ENCODE measurements at regions not wholly inside any gene's neighbourhood (a gene's known extent, or its start where the extent isn't known, plus 50 kb on each side); places are given as distances from the start of the nearest gene placed in this dataset.

DNA sequence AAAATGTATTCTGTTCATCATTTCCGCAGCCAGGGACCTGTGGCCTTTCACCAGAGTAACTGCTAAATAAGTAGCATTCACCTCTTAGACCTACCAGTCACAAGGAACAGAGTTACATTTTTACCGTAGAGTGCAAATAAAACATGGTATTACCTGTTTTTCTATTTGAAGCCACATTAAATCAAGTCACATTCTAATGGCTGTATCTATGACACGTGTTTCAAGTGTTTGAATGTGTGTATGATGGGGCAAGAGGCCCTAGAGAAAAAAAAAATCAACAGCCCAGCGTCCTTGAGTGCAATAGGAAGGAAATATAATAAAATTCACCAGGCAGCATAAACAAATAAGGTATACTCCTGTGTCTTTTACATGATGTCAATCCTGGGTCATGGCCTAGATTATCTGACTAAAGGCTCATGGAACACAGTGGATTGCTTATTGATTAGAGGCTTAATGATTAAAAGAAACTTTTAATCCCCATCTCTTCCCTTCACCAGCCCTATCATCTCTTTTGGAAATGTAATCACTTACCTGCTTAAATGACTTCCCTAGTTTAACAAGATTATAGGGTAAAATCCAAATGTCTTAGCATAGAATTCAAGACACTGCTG is 168.7 kb upstream of the CDH5 start:
- Histone ChIP-seq H3K9me3 (no peaks in the 10 kb centered on the region), H3K27ac (no peak overlapping the region), H3K36me3 (no peaks in the 10 kb centered on the region), H3K27me3 (no peaks in the 10 kb centered on the region), H3K4me1 (no peaks in the 10 kb centered on the region), H3K4me3 (no peak overlapping the region)
- no peak for DNase-seq
- TF ChIP-seq POLR2A (IDR thresholded peaks at IDR 0.05): no peak
- TF ChIP-seq, protein P1, sequence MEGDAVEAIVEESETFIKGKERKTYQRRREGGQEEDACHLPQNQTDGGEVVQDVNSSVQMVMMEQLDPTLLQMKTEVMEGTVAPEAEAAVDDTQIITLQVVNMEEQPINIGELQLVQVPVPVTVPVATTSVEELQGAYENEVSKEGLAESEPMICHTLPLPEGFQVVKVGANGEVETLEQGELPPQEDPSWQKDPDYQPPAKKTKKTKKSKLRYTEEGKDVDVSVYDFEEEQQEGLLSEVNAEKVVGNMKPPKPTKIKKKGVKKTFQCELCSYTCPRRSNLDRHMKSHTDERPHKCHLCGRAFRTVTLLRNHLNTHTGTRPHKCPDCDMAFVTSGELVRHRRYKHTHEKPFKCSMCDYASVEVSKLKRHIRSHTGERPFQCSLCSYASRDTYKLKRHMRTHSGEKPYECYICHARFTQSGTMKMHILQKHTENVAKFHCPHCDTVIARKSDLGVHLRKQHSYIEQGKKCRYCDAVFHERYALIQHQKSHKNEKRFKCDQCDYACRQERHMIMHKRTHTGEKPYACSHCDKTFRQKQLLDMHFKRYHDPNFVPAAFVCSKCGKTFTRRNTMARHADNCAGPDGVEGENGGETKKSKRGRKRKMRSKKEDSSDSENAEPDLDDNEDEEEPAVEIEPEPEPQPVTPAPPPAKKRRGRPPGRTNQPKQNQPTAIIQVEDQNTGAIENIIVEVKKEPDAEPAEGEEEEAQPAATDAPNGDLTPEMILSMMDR (IDR thresholded peaks at IDR 0.05): no peak

DNA sequence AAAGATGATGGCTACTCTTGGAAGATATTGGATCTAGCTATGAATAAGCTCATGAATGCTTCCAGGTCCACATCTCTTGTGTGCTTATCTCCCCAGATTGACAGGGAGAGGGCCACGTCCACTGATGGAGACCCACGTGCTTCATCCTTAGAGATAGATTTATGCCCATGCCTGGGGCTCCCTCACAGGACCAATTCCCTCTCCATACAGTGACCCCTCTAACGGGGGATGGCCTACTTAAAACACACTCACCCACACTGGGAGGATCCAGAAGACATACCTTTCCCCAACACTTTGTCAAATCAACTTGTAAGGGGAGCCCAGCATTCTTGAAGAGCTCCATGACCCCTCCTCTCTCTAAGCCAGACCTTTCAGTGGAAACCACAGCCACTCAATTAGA is 169.7 kb upstream of the CDH5 start:
- H3K27me3 ChIP-seq: no peaks in the 10 kb centered on the region
- no peak for DNase-seq
- H3K36me3 ChIP-seq: no peaks in the 10 kb centered on the region
- H3K4me1 ChIP-seq: no peaks in the 10 kb centered on the region
- no peak overlapping the region for H3K4me3 ChIP-seq
- H3K27ac ChIP-seq: no peak overlapping the region
- TF ChIP-seq, protein P1 (IDR thresholded peaks at IDR 0.05): no peak
- no peak for TF ChIP-seq POLR2A (IDR thresholded peaks at IDR 0.05)
- no peaks in the 10 kb centered on the region for H3K9me3 ChIP-seq

DNA sequence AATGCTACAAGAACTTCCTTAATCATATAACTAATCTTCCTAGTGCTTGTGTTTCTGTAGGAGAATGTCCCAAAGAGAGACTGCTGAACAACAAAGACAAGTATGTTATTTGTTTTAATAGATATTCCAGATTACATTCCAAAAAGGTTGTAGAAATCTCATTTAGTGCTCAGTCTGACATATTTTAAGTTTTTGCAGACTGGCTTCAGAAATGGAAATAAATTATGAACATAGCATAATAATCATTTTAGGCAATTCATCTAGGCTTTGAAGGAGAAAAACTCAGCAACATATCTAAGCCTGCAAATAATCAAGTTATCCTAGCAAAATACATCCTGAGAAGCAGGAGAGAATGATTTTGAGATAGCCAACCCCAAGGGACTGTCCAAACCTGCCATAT is 171.6 kb upstream of the CDH5 start:
- no peaks in the 10 kb centered on the region for H3K27me3 ChIP-seq
- H3K27ac ChIP-seq: no peak overlapping the region

DNA sequence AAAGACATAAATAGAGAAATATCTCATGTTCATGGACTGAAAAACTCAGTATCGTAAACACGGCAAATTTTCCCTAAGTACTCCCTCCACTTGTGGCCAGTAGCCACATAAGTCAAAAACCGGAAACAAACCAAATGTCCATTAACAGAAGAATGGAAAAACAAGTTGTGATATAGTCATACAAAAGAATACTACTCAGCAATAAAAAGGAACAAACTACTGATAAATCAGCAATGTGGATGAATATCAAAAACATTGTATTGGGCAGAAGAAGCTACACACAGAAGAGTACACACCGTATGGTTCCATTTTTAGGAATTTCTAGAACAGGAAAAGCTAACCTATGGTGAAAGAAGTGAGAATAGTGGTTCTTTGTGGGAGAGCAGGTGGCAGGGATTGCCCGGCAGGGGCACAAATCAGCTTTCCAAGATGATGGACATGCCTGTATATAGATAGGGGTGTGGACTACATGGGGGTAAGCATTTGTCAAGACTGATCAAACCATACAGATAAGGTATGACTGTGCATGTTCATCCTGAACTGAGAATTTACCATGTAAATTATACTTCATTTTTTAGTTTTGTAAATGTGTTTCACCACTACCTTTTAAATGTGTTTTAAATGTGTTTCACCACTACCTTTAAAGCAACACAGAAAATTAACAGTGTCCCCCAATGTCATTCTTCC is 172.8 kb upstream of the CDH5 start:
- no peak for DNase-seq
- Histone ChIP-seq H3K9me3 (no peaks in the 10 kb centered on the region), H3K4me3 (no peak overlapping the region), H3K27ac (no peak overlapping the region), H3K27me3 (no peaks in the 10 kb centered on the region), H3K36me3 (no peaks in the 10 kb centered on the region), H3K4me1 (peaks cover 0 to 5% (median 0%) of the 10 kb centered on the region in 4 donors)
- no peak for TF ChIP-seq POLR2A (IDR thresholded peaks at IDR 0.05)
- TF ChIP-seq, protein P1 (IDR thresholded peaks at IDR 0.05): no peak

More for the DNA sequence above, 171.6 kb upstream of the CDH5 start:
- Histone ChIP-seq H3K4me3 (no peak overlapping the region), H3K4me1 (no peaks in the 10 kb centered on the region), H3K36me3 (no peaks in the 10 kb centered on the region), H3K9me3 (no peaks in the 10 kb centered on the region)
- no peak for TF ChIP-seq POLR2A (IDR thresholded peaks at IDR 0.05)
- TF ChIP-seq, protein P1 (IDR thresholded peaks at IDR 0.05): no peak
- no peak for DNase-seq

DNA sequence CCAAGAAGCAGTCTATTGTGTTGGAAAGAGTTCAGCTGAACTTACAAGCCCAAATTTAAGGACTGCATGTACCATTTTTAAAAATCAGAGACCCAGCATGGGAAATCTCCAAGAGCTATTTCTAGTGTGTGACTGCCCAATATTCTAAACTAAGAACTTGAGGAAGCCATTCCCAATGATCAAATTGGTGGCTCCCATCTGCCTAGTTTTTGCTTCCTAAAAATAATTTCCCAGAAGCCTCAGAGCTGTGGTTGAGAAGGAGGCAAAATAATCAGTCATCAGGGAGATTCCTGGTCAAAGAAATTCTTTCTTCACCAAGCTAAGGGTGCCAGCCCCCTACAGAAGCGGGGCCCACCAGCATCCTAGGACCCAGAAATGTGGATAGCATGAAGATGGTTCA is 176.1 kb upstream of the CDH5 start:
- H3K4me3 ChIP-seq: no peak overlapping the region
- H3K36me3 ChIP-seq: no peaks in the 10 kb centered on the region
- peaks cover 0 to 5% (median 0%) of the 10 kb centered on the region in 4 donors for H3K4me1 ChIP-seq
- no peaks in the 10 kb centered on the region for H3K9me3 ChIP-seq
- no peak overlapping the region for H3K27ac ChIP-seq
- H3K27me3 ChIP-seq: no peaks in the 10 kb centered on the region
- DNase-seq: no peak
- no peak for TF ChIP-seq POLR2A (IDR thresholded peaks at IDR 0.05)
- TF ChIP-seq, protein P1 (IDR thresholded peaks at IDR 0.05): no peak

Data from Peyer's patch (tissue), 4 donors.